ENCODE measurements at regions not wholly inside any gene's neighbourhood (a gene's known extent, or its start where the extent isn't known, plus 50 kb on each side); places are given as distances from the start of the nearest gene placed in this dataset.

DNA sequence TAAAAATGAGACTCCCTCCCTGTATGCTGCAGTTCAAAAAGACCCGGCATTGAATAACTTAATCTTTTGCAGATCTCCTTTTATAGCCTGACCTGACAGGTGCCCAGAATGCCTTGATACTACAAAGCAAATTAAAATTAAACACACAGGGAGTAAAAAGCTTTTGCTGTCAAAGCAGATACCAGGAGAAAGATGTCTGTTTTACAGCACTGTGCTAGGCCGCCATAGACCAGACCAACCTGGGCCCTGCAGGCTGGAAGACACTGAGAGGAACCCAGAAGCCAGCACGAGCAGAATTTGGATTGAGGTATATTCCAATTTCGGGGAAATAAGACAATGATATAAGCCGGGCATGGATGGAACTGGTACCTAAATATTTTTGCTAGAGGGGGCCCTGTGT, 602.8 kb upstream of the SOX11 start:
- DNase-seq, result no peak
- intact Hi-C loops (cut with DNase I), result no loop called here

DNA sequence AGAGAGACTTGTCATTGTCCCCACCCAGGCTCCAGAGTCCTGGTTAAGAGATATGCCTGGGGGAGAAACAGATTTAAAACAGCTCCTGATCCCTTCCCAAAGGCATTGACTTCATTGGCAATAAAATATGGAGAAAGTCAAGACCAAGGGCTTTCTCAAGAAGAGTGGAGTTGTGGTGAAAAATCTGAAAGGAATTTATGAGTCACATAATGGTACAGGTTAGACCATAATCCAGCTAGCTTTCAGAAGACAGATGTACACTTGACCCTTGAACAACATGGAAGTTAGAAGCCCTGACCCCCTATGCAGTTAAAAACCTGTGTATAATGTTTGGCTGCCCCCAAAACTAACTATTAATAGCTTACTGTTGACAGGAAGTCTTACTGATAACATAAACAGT, 599.1 kb upstream of the SOX11 start:
- no peak for DNase-seq
- intact Hi-C loops (cut with DNase I), result no loop called here

DNA sequence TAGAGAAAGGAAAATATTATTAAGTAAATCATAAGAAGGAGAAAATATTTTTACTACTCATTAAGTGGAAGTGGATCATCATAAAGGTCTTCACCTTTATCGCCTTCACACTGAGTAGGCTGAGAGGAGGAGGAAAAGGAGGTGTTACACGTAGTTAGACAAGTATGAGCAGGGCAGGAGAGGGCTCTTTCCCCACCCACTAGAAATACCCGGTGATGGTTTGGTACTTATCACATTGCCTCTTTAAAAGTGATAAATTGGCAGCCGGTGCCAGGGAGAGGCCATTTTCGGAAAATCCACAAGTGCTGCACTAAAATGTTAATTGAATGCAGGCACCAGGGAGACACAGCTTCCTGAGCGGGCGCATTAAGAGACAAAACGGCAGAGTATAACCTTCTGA, 598.7 kb upstream of the SOX11 start:
- intact Hi-C loops (cut with DNase I), result no loop called here
- DNase-seq, result no peak

DNA sequence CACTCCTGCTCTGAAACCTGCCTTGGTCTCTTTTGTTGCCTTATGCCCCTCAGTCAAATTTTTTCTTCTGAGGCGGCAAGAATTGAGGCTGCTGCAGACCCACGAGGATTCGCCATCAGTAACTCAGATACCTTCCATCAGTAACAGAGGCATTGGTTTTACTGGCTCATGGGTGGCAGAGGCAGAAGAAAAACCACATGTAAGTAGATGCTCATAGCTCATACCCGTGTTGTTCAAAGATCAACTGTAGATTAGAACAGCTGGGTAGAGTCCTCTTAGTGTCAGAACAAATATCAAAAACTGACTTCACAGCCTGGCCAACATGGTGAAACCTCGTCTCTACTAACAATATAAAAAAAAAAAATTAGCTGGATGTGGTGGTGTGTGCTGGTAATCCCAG, 598.0 kb upstream of the SOX11 start:
- DNase-seq, result no peak
- intact Hi-C loops (cut with DNase I), result no loop called here

DNA sequence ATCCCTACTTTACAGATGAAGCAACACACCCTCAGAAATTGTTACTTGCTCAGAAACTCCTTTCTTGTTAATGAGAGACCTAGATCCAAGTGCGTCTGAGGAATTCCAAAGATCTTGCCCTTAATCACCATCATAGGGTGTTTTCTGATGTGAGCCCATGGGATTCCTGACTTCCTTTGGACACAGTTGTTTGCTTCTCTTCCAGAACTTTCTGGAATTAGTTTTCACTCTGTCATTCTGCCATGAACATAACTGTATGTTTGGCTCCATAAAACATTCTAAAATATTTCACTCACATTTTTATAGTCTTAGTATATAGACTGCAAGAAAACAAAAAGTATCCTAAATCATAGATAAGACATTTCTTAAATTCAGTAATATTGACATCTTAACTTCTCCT, 593.9 kb upstream of the SOX11 start:
- intact Hi-C loops (cut with DNase I), result no loop called here
- DNase-seq, result no peak

DNA sequence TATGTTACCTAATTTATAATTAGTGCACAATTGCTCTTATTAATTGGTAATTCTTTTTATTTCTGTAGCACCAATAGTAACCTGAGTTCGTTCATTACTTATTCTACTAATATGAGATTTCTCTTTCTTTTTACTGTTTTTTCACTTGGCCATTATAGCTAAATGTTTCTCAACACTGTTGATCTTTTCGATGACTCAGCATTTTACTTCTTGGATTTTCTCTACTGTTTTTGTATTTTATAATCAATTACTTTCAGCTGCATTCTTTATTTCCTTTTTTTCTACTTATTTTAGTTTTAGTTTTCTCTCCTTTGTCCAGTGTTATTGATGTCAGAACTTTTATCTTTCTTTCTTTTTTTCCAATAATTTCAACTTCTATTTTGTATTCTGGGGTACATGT, 589.4 kb upstream of the SOX11 start:
- no peak for DNase-seq
- intact Hi-C loops (cut with DNase I), result no loop called here

DNA sequence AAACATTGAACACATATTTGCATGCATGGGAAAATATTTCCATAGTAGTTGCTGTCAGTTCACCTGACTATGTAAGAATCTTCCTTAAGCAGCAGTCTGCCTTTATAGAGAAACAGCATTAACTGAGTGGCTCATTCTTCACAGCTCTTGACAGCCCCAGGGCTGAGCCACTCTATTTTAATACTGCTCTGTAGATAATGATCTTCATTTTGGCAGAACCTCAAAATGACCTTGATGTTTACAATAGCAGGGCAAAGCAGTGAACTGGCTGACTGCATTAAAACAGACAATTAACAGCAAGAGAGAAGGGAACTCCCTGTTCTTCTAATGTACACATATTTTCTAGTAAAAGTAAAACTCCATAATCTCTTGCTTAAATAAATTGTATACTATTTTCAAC, 580.6 kb upstream of the SOX11 start:
- DNase-seq, result no peak
- intact Hi-C loops (cut with DNase I), result no loop called here

DNA sequence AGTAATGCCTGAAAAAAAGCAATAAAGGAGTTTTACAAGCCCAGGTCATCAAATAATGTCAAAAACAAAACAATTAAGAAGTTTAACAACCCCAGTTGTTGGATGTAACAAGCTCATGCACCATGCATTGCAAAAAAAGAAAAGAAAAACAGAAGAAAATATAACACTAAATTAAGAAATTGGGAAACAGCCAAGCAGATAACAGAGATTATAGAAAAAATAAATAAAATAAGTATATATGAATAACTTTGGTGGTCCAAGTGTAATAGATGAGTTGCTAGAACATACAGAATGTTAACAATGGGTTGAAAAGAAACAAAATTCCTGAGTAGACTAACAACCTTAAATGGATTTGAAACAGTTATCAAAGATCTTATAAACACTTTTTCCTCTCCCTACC, 573.1 kb upstream of the SOX11 start:
- DNase-seq, result no peak
- intact Hi-C loops (cut with DNase I), result no loop called here

DNA sequence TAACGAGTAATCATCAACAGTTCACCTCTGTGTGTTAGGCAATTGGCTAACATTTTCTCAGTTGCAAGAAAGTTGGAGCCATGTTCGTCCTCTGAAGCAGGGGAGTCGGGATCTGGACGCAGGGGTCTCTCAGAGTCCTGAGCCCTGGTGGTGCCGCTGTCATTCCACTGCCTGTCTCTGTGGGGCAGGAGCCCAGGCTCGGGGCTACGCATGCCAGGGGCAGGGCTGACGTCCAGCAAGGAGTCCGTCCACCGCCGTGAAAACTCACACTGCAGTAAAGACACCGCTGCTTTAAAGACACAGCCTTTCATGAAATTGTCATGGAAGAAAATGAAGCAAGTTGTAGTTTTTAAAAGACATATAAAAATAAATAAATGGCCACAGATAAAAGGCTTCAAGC, 571.1 kb upstream of the SOX11 start:
- intact Hi-C loops (cut with DNase I), result no loop called here
- no peak for DNase-seq

DNA sequence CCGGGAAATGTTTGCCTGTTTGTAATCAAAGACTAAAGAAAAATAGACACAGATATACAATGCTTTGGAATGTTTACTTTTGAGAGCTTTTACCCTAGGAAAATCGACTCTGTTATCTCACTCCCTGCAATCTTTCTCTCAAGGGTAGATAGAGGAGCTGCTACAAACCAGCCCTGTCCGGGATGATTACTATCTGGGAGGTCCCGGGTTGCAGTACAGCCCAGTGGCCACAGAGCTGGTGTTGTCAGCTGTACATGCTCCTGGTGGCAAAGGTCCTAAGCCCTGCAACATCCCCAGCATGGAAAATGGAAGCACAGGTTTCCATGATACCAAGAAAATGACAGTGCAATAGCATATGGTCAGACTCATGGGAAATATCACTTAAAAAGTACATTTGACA, 570.5 kb upstream of the SOX11 start:
- intact Hi-C loops (cut with DNase I), result no loop called here
- no peak for DNase-seq

DNA sequence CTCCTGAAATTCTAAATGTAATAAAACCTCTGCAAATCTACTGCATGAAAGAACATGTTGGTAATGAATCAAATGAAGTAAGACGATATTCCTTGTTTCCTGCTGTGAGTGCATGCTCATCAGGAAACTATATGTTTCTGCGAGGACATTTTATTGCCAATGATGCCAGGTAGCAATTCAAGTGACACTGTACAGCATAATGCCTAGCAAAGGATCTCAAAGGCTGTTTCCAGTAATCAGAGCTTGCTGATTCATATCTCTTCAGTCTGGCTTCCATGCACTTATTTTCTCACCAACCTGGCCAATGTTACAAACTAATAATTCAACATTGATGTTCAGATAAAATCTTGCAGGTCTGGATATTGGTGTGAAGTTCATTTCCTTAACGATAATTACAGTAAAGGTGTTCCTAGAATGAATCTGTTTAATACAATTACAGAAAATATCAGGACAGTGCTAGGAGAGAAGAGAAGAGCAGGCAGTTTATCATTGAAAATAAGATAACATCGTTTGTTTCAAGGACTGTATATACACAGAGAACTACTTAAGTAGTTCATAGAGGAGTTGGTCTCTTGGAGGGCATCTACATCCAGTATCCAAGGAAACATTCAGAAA, 568.5 kb upstream of the SOX11 start:
- intact Hi-C loops (cut with DNase I), result no loop called here
- DNase-seq, result no peak

DNA sequence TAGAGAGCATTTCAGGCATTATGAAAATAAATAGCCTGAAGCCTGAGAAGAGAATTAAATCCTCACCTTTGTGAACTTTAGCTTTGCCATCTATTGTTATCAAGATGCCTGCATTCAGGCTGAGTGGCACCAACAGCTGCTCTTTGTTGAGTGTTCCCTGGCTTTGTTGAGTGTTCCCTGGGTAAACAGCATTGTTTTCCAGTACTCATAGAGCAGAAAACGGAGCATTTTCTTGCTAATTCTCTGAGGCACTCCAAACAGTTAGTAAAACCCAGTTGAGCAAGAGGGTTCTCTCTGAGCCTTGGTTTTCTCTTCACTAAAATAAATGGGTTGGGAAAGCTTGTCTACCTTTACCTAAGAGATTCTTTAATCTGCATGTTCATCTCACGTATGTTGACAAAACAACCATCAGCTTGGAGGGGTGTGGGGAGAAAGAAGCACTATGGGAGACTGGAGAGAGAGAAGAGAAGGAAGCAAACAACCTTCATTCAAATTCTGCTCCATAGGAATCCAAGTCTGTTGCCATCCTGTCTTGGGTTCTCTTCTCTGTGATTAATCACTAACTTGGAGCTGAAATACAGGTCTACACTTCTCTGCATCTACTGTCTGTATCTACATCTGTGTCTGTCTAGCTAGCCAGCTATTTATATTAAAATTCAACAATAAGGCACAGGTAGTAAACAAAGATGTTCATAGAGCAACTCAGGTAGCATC, 567.0 kb upstream of the SOX11 start:
- intact Hi-C loops (cut with DNase I), result no loop called here

DNA sequence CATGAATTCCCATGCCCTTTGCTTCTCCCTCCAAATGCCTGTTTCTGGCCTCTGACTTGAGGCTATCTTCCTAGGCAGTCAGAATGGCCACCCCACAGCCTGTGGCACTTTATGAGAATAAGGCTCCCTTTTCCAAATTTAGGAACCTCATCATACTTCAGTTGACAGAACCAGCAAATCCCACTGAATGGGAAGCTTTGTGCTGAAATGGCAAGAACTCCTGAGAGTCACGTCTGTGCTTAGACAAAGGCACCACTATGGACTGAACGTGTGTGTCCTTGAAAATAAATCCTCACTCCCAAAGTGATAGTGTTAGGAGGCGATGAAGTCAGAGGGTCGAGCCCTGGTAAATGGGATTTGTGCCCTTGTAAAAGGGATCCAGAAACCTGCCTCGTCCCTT, 559.9 kb upstream of the SOX11 start:
- intact Hi-C loops (cut with DNase I), result no loop called here
- no peak for DNase-seq

More for the DNA sequence above, 567.0 kb upstream of the SOX11 start:
- DNase-seq, result no peak

DNA sequence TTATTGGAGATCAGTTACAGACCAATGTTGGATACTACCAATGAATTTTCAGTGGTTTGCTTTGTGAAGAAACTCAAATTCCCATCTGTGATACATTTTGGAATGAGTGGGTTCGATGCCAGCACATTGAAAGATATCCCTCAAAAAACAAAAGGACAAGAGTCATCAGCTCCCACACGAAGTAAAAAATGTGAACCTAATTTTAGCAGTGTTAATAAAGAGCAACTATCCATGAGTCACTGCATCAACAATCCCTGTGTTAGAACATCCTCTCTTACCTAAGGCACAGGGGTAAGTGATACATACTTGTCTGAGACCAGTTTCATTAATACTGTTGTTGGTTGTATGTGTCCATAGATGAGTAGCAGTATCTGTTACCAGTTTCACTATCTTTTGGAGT, 551.8 kb upstream of the SOX11 start:
- DNase-seq, result no peak
- intact Hi-C loops (cut with DNase I), result no loop called here

DNA sequence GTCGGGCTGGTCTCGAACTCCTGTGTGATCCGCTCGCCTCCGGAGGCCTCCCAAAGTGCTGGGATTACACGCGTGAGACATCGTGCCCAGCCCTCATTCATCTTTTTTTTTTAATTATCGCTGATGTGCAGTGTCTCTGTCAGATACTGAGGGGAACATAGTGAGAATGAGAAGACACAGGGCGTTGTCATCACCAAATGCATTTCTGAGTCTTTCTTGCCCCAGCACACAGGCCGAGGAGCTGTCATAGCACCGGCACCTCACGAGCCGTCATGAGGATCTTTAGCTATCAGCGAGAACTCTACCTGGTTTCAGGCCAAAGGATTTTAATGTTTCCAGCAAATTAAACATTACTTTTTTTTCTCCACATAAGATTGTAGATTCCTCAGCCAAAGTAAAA, 548.0 kb upstream of the SOX11 start:
- intact Hi-C loops (cut with DNase I), result no loop called here
- no peak for DNase-seq

DNA sequence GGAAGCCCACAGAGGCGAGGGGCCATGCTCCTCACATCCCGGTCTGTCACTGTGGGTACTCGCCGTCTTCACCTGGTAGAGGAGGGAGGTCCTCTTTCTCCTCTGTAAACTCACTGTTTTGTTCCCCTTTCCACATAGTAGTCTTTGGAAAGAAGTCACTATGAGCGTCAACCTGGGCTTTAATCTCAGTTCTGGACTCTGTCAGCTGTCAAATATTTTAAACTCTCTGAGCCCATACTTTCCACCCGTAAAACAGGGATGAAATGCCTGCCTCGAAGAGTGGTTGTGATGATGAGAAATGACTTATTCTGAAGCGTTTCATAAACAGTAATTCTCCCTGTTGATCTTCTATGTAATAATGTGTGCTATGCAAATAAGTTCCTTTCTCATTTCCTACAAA, 547.1 kb upstream of the SOX11 start:
- DNase-seq, result no peak
- intact Hi-C loops (cut with DNase I), result no loop called here

DNA sequence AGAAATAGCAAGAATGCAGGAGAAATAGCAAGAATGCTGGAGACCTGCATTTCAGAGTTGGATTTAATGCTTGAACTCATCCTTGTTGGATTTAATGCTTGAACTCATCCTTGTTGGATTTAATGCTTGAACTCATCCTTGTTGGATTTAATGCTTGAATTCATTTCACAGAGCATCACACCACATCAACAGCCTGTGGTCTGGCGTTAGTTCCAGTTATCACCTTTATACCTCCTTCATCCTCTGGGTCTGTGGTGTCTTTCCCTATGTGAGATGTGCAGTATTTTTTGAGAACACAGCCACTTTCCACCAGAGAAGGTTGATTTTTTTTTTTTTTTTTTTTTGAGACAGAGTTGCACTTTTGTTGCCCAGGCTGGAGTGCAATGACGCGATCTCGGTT, 546.4 kb upstream of the SOX11 start:
- intact Hi-C loops (cut with DNase I), result no loop called here
- DNase-seq, result no peak

DNA sequence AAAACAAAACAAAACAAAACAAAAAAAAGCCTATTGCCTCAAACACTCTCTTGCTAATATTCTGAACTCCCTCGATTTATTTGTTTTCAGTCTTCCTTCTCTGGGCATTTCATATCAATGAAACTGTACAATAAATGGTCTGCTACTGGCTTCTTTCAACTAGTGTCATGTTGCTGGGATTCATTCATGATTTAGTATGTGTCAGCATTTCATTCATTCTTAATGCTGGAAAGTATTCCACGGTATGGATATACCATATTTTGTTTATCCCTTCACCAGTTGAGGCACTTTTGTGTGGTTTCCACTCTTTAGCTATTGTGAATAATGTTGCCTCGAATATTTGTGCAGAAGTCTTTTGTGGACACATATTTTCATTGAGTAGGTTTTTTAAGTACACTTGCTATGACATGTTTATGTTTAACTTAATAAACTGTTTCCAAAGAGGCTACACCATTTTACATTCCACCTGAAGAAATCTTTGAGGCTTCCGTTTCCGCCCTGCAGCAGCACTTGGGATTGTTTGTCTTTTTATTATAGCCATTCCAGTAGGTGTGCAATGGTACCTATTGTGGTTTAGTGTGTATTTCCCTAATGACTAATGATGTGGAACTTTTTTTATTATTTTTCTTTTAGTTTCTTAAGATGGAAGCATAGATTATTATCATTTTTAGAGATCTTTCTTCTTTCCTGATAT, 543.6 kb upstream of the SOX11 start:
- intact Hi-C loops (cut with DNase I), result no loop called here
- DNase-seq, result no peak

DNA sequence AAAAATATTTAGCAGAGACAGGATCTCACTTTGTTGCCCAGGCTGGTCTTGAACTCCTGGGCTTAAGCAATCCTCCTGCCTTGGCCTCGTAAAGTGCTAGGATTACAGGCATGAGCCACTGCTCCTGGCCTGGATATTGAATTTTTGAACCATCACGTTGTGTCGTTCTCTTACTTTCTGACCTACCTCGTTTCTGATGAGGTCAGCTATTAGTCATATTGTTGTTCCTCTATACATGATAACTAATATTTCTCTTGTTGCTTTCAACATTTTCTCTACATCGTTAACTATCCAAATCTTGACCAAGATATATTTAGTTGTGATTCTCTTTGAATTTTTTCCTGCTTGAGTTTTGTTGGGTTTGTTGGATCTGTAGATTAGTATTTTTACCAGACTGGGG, 541.3 kb upstream of the SOX11 start:
- intact Hi-C loops (cut with DNase I), result no loop called here
- no peak for DNase-seq

DNA sequence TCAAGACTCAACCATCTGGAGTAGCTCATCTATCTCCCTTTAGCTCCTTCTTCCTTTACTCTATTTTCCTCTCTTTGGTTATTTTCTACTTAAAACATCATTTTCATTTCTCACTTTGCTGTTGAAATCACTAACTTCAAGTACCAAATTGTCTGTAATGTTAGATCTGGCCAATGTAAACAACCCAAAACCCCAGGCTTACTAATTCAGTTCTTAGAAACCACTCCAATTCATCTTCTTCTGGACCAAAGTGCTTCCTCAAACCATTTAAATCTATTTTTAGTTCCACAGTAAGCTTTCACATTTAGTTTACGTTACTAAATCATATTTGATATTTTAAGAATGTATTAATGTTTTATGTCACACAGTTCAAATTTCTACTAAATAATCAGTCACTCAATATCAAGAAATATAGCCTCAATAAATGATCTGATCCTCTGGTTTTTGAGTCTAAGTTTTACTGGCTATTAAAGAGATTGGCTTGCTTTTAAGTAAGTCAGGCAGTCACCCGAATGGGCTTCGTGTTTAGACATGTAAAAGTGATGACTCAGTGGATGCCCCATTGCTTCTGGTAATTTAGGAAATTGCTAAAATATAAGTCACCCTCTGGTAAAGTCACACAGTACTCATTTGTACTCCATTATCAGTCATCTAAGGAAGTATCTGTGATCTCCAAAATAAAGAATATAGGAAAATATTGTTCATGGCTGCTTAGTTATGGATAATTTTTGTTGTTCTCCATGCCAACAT, 527.2 kb upstream of the SOX11 start:
- DNase-seq, result no peak
- intact Hi-C loops (cut with DNase I), result no loop called here

DNA sequence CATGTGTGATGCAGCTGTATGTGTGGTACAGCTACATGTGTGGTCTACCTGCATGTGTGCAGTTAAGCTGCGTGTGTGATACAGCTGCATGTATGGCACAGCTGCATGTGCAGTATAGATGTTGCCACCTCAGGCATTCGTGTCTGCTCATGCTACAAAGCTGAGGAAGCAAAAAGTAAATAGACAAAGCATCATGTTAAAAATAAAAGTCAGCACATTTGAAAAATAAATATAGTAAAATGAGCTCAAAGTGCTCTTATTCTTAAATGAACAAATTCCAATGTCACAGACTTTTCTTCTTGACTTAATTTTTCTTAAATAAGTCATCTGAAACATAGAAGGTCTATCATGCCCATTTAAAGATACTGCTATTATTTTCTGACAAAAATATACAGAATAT, 519.3 kb upstream of the SOX11 start:
- intact Hi-C loops (cut with DNase I), result no loop called here
- no peak for DNase-seq

Measured in posterior cingulate gyrus (tissue), 11 donors.